ENCODE measurements at regions not wholly inside any gene's neighbourhood (a gene's known extent, or its start where the extent isn't known, plus 50 kb on each side); places are given as distances from the start of the nearest gene placed in this dataset.

DNA sequence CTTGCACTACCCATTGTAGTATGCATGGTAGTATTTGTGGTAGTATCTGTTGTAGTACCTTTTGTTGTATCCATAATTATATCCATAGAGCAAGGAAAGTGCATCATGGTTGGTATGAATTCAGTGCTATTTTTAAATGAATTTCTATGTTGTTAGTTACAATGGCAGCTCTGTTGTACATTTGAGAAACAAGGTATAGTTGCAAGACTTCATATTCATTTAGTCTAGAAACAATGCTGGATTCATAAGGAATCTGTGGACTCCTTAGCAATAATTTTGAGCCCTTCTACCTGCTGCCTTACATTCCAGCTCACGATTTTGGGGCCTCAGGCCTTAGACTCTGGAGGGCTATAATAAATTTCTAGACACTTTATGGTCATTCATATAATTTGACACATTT, 141.8 kb downstream of the FAM43A start:
- TF ChIP-seq SIN3A (IDR thresholded peaks at IDR 0.05; ENCODE audit: borderline replicate concordance, insufficient read depth, low read length) (no peak), POLR2AphosphoS5 (IDR thresholded peaks at IDR 0.05; ENCODE audit: low read depth, low read length) (no peak), TAF1 (IDR thresholded peaks at IDR 0.05; ENCODE audit: borderline replicate concordance, insufficient read depth, low read length) (no peak)
- TF ChIP-seq, protein P1, sequence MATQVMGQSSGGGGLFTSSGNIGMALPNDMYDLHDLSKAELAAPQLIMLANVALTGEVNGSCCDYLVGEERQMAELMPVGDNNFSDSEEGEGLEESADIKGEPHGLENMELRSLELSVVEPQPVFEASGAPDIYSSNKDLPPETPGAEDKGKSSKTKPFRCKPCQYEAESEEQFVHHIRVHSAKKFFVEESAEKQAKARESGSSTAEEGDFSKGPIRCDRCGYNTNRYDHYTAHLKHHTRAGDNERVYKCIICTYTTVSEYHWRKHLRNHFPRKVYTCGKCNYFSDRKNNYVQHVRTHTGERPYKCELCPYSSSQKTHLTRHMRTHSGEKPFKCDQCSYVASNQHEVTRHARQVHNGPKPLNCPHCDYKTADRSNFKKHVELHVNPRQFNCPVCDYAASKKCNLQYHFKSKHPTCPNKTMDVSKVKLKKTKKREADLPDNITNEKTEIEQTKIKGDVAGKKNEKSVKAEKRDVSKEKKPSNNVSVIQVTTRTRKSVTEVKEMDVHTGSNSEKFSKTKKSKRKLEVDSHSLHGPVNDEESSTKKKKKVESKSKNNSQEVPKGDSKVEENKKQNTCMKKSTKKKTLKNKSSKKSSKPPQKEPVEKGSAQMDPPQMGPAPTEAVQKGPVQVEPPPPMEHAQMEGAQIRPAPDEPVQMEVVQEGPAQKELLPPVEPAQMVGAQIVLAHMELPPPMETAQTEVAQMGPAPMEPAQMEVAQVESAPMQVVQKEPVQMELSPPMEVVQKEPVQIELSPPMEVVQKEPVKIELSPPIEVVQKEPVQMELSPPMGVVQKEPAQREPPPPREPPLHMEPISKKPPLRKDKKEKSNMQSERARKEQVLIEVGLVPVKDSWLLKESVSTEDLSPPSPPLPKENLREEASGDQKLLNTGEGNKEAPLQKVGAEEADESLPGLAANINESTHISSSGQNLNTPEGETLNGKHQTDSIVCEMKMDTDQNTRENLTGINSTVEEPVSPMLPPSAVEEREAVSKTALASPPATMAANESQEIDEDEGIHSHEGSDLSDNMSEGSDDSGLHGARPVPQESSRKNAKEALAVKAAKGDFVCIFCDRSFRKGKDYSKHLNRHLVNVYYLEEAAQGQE (IDR thresholded peaks at IDR 0.05; ENCODE audit: insufficient read depth in 1 of 2, low read depth in 2 of 2, low read length in 2 of 2) = no peak

Data from PFSK-1 (cell line).